ENCODE measurements at regions not wholly inside any gene's neighbourhood (a gene's known extent, or its start where the extent isn't known, plus 50 kb on each side); places are given as distances from the start of the nearest gene placed in this dataset.

GRCh38 chr3:68560728-68561127, 371.6 kb downstream of the TAFA4 start:
- Histone ChIP-seq H3K23ac (ENCODE audit: insufficient read length) (no peak overlapping the region), H3K4me1 (replicated peaks in 1 of 4; ENCODE audit: control insufficient read depth in 3 of 4, insufficient read depth in 4 of 4, low read length in 3 of 4) (no peaks in the 10 kb centered on the region), H3K4ac (replicated peaks; ENCODE audit: insufficient read length, low read depth, low read length) (no peak overlapping the region), H2BK12ac (ENCODE audit: low read depth, low read length) (no peak overlapping the region), H2BK15ac (ENCODE audit: low read length) (no peak overlapping the region), H3K9ac (replicated peaks in 1 of 4; ENCODE audit: extremely low read depth in 1 of 4, low read depth in 3 of 4, low read length in 3 of 4) (no peak overlapping the region), H4K91ac (replicated peaks; ENCODE audit: insufficient read length, low read length) (no peak overlapping the region), H3K18ac (ENCODE audit: extremely low read depth, low read length) (no peak overlapping the region), H4K5ac (ENCODE audit: insufficient read length, low read depth, low read length) (no peak overlapping the region), H3K4me2 (ENCODE audit: insufficient read depth in 1 of 2, low read depth in 2 of 2, low read length in 2 of 2) (no peak overlapping the region), H3K23me2 (ENCODE audit: low read depth, low read length) (no peaks in the 10 kb centered on the region; the same call in 1 of the 2 replicates), H4K8ac (ENCODE audit: extremely low read depth, insufficient read depth, low read length) (no peak overlapping the region), H2BK5ac (ENCODE audit: low read depth, low read length) (no peak overlapping the region), H3K56ac (replicated peaks; ENCODE audit: insufficient read length, low read depth, low read length) (no peak overlapping the region), H4K20me1 (replicated peaks in 1 of 2; ENCODE audit: control insufficient read depth in 1 of 2, insufficient read depth in 2 of 2, low read length in 2 of 2) (no peaks in the 10 kb centered on the region), H2AFZ (ENCODE audit: low read length) (no peak overlapping the region), H3K79me2 (ENCODE audit: control insufficient read depth in 1 of 2, insufficient read depth in 2 of 2, low read length in 2 of 2) (no peaks in the 10 kb centered on the region), H3K36me3 (ENCODE audit: control insufficient read depth in 2 of 4, insufficient read depth in 4 of 4, low read length in 3 of 4) (no peaks in the 10 kb centered on the region), H3K9me3 (ENCODE audit: insufficient read depth in 2 of 2, low read depth in 1 of 2, low read length in 1 of 2) (no peaks in the 10 kb centered on the region), H3K27me3 (replicated peaks in 1 of 4; ENCODE audit: control insufficient read depth in 3 of 4, extremely low read depth in 1 of 4, insufficient read depth in 3 of 4, low read length in 3 of 4) (no peaks in the 10 kb centered on the region), H3K27ac (ENCODE audit: low read depth, low read length) (no peak overlapping the region), H2BK20ac (ENCODE audit: low read length) (no peak overlapping the region), H3K14ac (ENCODE audit: insufficient read length) (no peak overlapping the region), H3K79me1 (ENCODE audit: low read depth, low read length) (no peaks in the 10 kb centered on the region), H3K4me3 (ENCODE audit: extremely low read depth in 1 of 4, insufficient read depth in 2 of 4, low read depth in 3 of 4, low read length in 4 of 4) (no peak overlapping the region), H2AK5ac (ENCODE audit: low read depth, low read length) (no peak overlapping the region), H2BK120ac (replicated peaks; ENCODE audit: low read depth, low read length) (no peak overlapping the region)
- DNase-seq (ENCODE audit: low read depth in 1 of 2, low spot score in 2 of 2) (no peak), FAIRE-seq (no peak)
- ChIA-PET CTCF (ENCODE audit: partially characterized antibody) (no interaction called here), POLR2A (ENCODE audit: partially characterized antibody) (no interaction called here)
- WGBS, 2 experiments (ENCODE audit: extremely low coverage in 1 of 2, insufficient coverage in 1 of 2, insufficient read length in 1 of 2, insufficient replicate concordance in 2 of 2, low coverage in 1 of 2, low lambda C conversion rate in 2 of 2, missing lambda C conversion rate in 1 of 2): 88% methylated on average over 2 of the region's 2 CpGs; no CpG with 5 or more reads in 1 of the 2 experiments
- TF ChIP-seq PHF8 (conservative IDR thresholded peaks at IDR 0.05; ENCODE audit: low read depth, low read length) (no peak), SRF (IDR thresholded peaks at IDR 0.05; ENCODE audit: low read depth, low read length) (no peak), TCF12 (IDR thresholded peaks at IDR 0.05; ENCODE audit: low read depth, low read length) (no peak), BCL11A (IDR thresholded peaks at IDR 0.05; ENCODE audit: low read depth in 2 of 2, low read length in 2 of 2) (no peak), NRF1 (IDR thresholded peaks at IDR 0.05; ENCODE audit: low read depth, low read length) (no peak), JUN (IDR thresholded peaks at IDR 0.05; ENCODE audit: low read depth, low read length) (no peak), CHD1 (IDR thresholded peaks at IDR 0.05; ENCODE audit: low read depth, low read length) (no peak), CEBPB (IDR thresholded peaks at IDR 0.05; ENCODE audit: low read depth, low read length) (no peak), ASH2L (IDR thresholded peaks at IDR 0.05; ENCODE audit: low read length) (no peak), SAP30 (IDR thresholded peaks at IDR 0.05; ENCODE audit: insufficient read depth, insufficient replicate concordance, low read length) (no peak), TBP (IDR thresholded peaks at IDR 0.05; ENCODE audit: low read depth, low read length) (no peak), RFX5 (IDR thresholded peaks at IDR 0.05; ENCODE audit: borderline replicate concordance, low read depth, low read length) (no peak), POU5F1 (IDR thresholded peaks at IDR 0.05; ENCODE audit: low read depth, low read length) (no peak), SIX5 (IDR thresholded peaks at IDR 0.05; ENCODE audit: low read depth, low read length) (no peak), POLR2AphosphoS5 (IDR thresholded peaks at IDR 0.05; ENCODE audit: low read depth, low read length) (no peak), CREB1 (IDR thresholded peaks at IDR 0.05) (no peak)
- TF ChIP-seq, protein P1, sequence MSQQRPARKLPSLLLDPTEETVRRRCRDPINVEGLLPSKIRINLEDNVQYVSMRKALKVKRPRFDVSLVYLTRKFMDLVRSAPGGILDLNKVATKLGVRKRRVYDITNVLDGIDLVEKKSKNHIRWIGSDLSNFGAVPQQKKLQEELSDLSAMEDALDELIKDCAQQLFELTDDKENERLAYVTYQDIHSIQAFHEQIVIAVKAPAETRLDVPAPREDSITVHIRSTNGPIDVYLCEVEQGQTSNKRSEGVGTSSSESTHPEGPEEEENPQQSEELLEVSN (IDR thresholded peaks at IDR 0.05): no peak
